Chondrocyte (in vitro differentiated cells): ENCODE measurements at regions not wholly inside any gene's neighbourhood (a gene's known extent, or its start where the extent isn't known, plus 50 kb on each side); places are given as distances from the start of the nearest gene placed in this dataset.

Experiments used
- DNase-seq: peaks from one replicate; pipeline ENCODE4 v3.0.0; 2021; ENCODE audit warnings: mixed read lengths, low spot score
- H3K27ac Mint-ChIP-seq: one replicate; pipeline ENCODE4 v1.8.0; 2021; ENCODE audit warnings: mild to moderate bottlenecking, moderate library complexity, mixed read lengths; ENCODE audit not compliant: unreplicated experiment
- H3K27me3 Mint-ChIP-seq: 2 replicates; pipeline ENCODE4 v1.8.0; 2021; ENCODE audit warnings: low read depth, mixed read lengths
- H3K36me3 Mint-ChIP-seq: 2 replicates; pipeline ENCODE4 v1.8.0; 2021; ENCODE audit warnings: low read depth, mixed read lengths
- H3K4me1 Mint-ChIP-seq: 2 replicates; pipeline ENCODE4 v1.8.0; 2021; ENCODE audit warnings: low read depth, mild to moderate bottlenecking, mixed read lengths
- H3K4me3 Mint-ChIP-seq: one replicate; pipeline ENCODE4 v1.8.0; 2021; ENCODE audit warnings: mild to moderate bottlenecking, moderate library complexity, mixed read lengths; ENCODE audit not compliant: unreplicated experiment
- H3K9me3 Mint-ChIP-seq: 2 replicates; pipeline ENCODE4 v1.8.0; 2021; ENCODE audit warnings: low read depth, mixed read lengths
- CTCF ChIP-seq: fragments of 200-600 bp; sonication (generic); IDR thresholded peaks from 2 replicates; pipeline ENCODE4 v1.5.0; 2021; ENCODE audit warnings: antibody characterized with exemption, mild to moderate bottlenecking, moderate library complexity

GRCh38 chr11:13884158-13884799, 78.2 kb upstream of the SPON1 start:
- DNase-seq: no peak
- H3K4me1 Mint-ChIP-seq: no peaks in the 10 kb centered on the region

GRCh38 chr11:13885083-13885482, 77.4 kb upstream of the SPON1 start:
- Mint-ChIP-seq H3K9me3 (no peaks in the 10 kb centered on the region), H3K4me1 (no peaks in the 10 kb centered on the region), H3K36me3 (no peaks in the 10 kb centered on the region), H3K27me3 (peaks cover 22% of the 10 kb centered on the region), H3K27ac (no peak overlapping the region), H3K4me3 (no peak overlapping the region)
- no peak for TF ChIP-seq CTCF
- DNase-seq: no peak

More at GRCh38 chr11:13884158-13884799, 78.2 kb upstream of the SPON1 start:
- TF ChIP-seq CTCF: no peak
- no peak overlapping the region for H3K27ac Mint-ChIP-seq
- no peaks in the 10 kb centered on the region for H3K36me3 Mint-ChIP-seq
- peaks cover 22% of the 10 kb centered on the region for H3K27me3 Mint-ChIP-seq
- H3K9me3 Mint-ChIP-seq: no peaks in the 10 kb centered on the region
- no peak overlapping the region for H3K4me3 Mint-ChIP-seq

- Mint-ChIP-seq H3K4me1 (no peaks in the 10 kb centered on the region), H3K4me3 (no peak overlapping the region), H3K9me3 (no peaks in the 10 kb centered on the region), H3K36me3 (no peaks in the 10 kb centered on the region), H3K27ac (no peak overlapping the region), H3K27me3 (peaks cover 11% of the 10 kb centered on the region)
- DNase-seq: no peak
- TF ChIP-seq CTCF: no peak
Measured at GRCh38 chr11:13889552-13890249, 72.8 kb upstream of the SPON1 start.

GRCh38 chr11:13891911-13892310, 70.6 kb upstream of the SPON1 start:
- H3K27me3 Mint-ChIP-seq: peaks cover 2% of the 10 kb centered on the region
- DNase-seq: no peak
- H3K36me3 Mint-ChIP-seq: no peaks in the 10 kb centered on the region
- TF ChIP-seq CTCF: no peak
- H3K9me3 Mint-ChIP-seq: no peaks in the 10 kb centered on the region
- H3K27ac Mint-ChIP-seq: no peak overlapping the region
- no peaks in the 10 kb centered on the region for H3K4me1 Mint-ChIP-seq
- no peak overlapping the region for H3K4me3 Mint-ChIP-seq

GRCh38 chr11:13896175-13896980, 66.1 kb upstream of the SPON1 start:
- DNase-seq: no peak
- Mint-ChIP-seq H3K4me1 (no peaks in the 10 kb centered on the region), H3K36me3 (no peaks in the 10 kb centered on the region), H3K27ac (no peak overlapping the region), H3K27me3 (peaks cover 9% of the 10 kb centered on the region), H3K4me3 (no peak overlapping the region), H3K9me3 (no peaks in the 10 kb centered on the region)
- no peak for TF ChIP-seq CTCF
